H1 (cell line): ENCODE measurements at regions not wholly inside any gene's neighbourhood (a gene's known extent, or its start where the extent isn't known, plus 50 kb on each side); places are given as distances from the start of the nearest gene placed in this dataset.

Source experiments
- CTCF ChIA-PET: fragments of 300-600 bp; sonication (Branson Sonifier 250); formaldehyde crosslinking; loops from one replicate; lab custom pipeline; 2021; ENCODE audit not compliant: partially characterized antibody; lab: Charles Lee
- POLR2A ChIA-PET: fragments of 300-600 bp; sonication (Branson Sonifier 250); formaldehyde crosslinking; loops from one replicate; lab custom pipeline; 2021; ENCODE audit warnings: inconsistent platforms; ENCODE audit not compliant: partially characterized antibody; lab: Charles Lee
- DNase-seq, 2 experiments: peaks; one replicate each; pipeline versions ENCODE4 v3.0.0 to v3.0.0-alpha.2; 2010 to 2022; ENCODE audit warnings: low spot score in 2 of 2, low read depth in 1 of 2, mixed read lengths in 1 of 2
- FAIRE-seq: peaks from 2 replicates; lab custom pipeline; 2011; peaks lifted over from hg19 to GRCh38; lab: Jason Lieb, UNC
- H2AFZ ChIP-seq: 2 replicates; pipeline ENCODE4 v1.8.1; 2012; ENCODE audit warnings: low read length, inconsistent platforms
- H2AK5ac ChIP-seq: 2 replicates; pipeline ENCODE4 v1.6.1; 2013; ENCODE audit warnings: low read depth, low read length
- H2BK120ac ChIP-seq: replicated peaks from 2 replicates; pipeline ENCODE3; 2013; ENCODE audit warnings: low read depth, low read length, inconsistent platforms
- H2BK12ac ChIP-seq: 2 replicates; pipeline ENCODE4 v1.6.1; 2013; ENCODE audit warnings: low read depth, low read length
- H2BK15ac ChIP-seq: 2 replicates; pipeline ENCODE4 v1.6.1; 2013; ENCODE audit warnings: low read length
- H2BK20ac ChIP-seq: 2 replicates; pipeline ENCODE4 v1.6.1; 2013; ENCODE audit warnings: low read length
- H2BK5ac ChIP-seq: 2 replicates; pipeline ENCODE4 v1.6.1; 2013; ENCODE audit warnings: low read depth, low read length
- H3K14ac ChIP-seq: 2 replicates; pipeline ENCODE4 v1.6.1; 2013; ENCODE audit warnings: inconsistent platforms; ENCODE audit not compliant: insufficient read length
- H3K18ac ChIP-seq: 2 replicates; pipeline ENCODE4 v1.6.1; 2013; ENCODE audit warnings: low read length; ENCODE audit errors: extremely low read depth
- H3K23ac ChIP-seq: 2 replicates; pipeline ENCODE4 v1.6.1; 2013; ENCODE audit warnings: inconsistent platforms; ENCODE audit not compliant: insufficient read length
- H3K23me2 ChIP-seq: 2 replicates; pipeline ENCODE4 v1.6.1; 2013; ENCODE audit warnings: low read depth, low read length
- H3K27ac ChIP-seq: 2 replicates; pipeline ENCODE4 v1.6.1; 2011; ENCODE audit warnings: low read depth, low read length, inconsistent platforms
- H3K27me3 ChIP-seq, 4 experiments: replicated peaks in 1 of 4; 1 replicate in 1 of 4; 2 replicates in 3 of 4; pipeline versions ENCODE4 v1.6.1 to v1.8.1; 2011 to 2013; ENCODE audit warnings: low read length in 3 of 4, mild to moderate bottlenecking in 3 of 4, inconsistent platforms in 2 of 4, mixed read lengths in 2 of 4, moderate library complexity in 1 of 4; ENCODE audit not compliant: control insufficient read depth in 3 of 4, insufficient read depth in 3 of 4; ENCODE audit errors: extremely low read depth in 1 of 4
- H3K36me3 ChIP-seq, 4 experiments: 2 replicates each; pipeline versions ENCODE4 v1.6.1 to v1.8.1; 2011 to 2013; ENCODE audit warnings: mild to moderate bottlenecking in 4 of 4, low read length in 3 of 4, moderate library complexity in 2 of 4, control low read depth in 1 of 4, inconsistent platforms in 1 of 4; ENCODE audit not compliant: insufficient read depth in 4 of 4, control insufficient read depth in 2 of 4
- H3K4ac ChIP-seq: replicated peaks from 2 replicates; pipeline ENCODE3; 2013; ENCODE audit warnings: low read length, low read depth, mixed read lengths, inconsistent platforms; ENCODE audit not compliant: insufficient read length
- H3K4me1 ChIP-seq, 4 experiments: replicated peaks in 1 of 4; 1 replicate in 1 of 4; 2 replicates in 3 of 4; pipeline versions ENCODE4 v1.6.1 to v1.8.1; 2011 to 2013; ENCODE audit warnings: low read length in 3 of 4, inconsistent platforms in 2 of 4, mixed read lengths in 1 of 4; ENCODE audit not compliant: insufficient read depth in 4 of 4, control insufficient read depth in 3 of 4
- H3K4me2 ChIP-seq, 2 experiments: 2 replicates each; pipeline versions ENCODE4 v1.6.1 to v1.8.1; 2011 to 2013; ENCODE audit warnings: low read depth in 2 of 2, low read length in 2 of 2, control low read depth in 1 of 2, inconsistent platforms in 1 of 2, mild to moderate bottlenecking in 1 of 2; ENCODE audit not compliant: insufficient read depth in 1 of 2
- H3K4me3 ChIP-seq, 4 experiments: fragments of 200-600, 300-600 bp in 1 of 4; sonication (generic), shearing (Covaris generic), sonication (Bioruptor Twin) in 1 of 4; 2 replicates each; pipeline versions ENCODE4 v1.5.1 to v1.8.1; 2011 to 2016; ENCODE audit warnings: low read length in 4 of 4, low read depth in 3 of 4, control low read depth in 2 of 4, inconsistent platforms in 2 of 4, mild to moderate bottlenecking in 2 of 4, mixed read lengths in 1 of 4, moderate library complexity in 1 of 4; ENCODE audit not compliant: insufficient read depth in 2 of 4; ENCODE audit errors: extremely low read depth in 1 of 4
- H3K56ac ChIP-seq: replicated peaks from 2 replicates; pipeline ENCODE3; 2013; ENCODE audit warnings: low read depth, mild to moderate bottlenecking, mixed read lengths, low read length, inconsistent platforms; ENCODE audit not compliant: insufficient read length
- H3K79me1 ChIP-seq: 2 replicates; pipeline ENCODE4 v1.6.1; 2013; ENCODE audit warnings: low read depth, low read length, control low read depth
- H3K79me2 ChIP-seq, 2 experiments: 2 replicates each; pipeline versions ENCODE4 v1.6.1 to v1.8.1; 2012 to 2013; ENCODE audit warnings: low read length in 2 of 2, mild to moderate bottlenecking in 2 of 2, inconsistent platforms in 1 of 2; ENCODE audit not compliant: insufficient read depth in 2 of 2, control insufficient read depth in 1 of 2
- H3K9ac ChIP-seq, 4 experiments: replicated peaks in 1 of 4; 1 replicate in 1 of 4; 2 replicates in 3 of 4; pipeline versions ENCODE4 v1.6.1 to v1.8.1; 2011 to 2013; ENCODE audit warnings: low read depth in 3 of 4, low read length in 3 of 4, control low read depth in 2 of 4, mild to moderate bottlenecking in 2 of 4, moderate library complexity in 2 of 4, inconsistent platforms in 1 of 4; ENCODE audit errors: extremely low read depth in 1 of 4
- H3K9me3 ChIP-seq, 2 experiments: 2 replicates each; pipeline versions ENCODE4 v1.6.1 to v1.8.1; 2012 to 2013; ENCODE audit warnings: mild to moderate bottlenecking in 2 of 2, moderate library complexity in 2 of 2, control low read depth in 1 of 2, inconsistent platforms in 1 of 2, low read depth in 1 of 2, low read length in 1 of 2, mixed read lengths in 1 of 2; ENCODE audit not compliant: insufficient read depth in 2 of 2
- H4K20me1 ChIP-seq, 2 experiments: replicated peaks in 1 of 2; 2 replicates each; pipeline versions ENCODE3 to v1.8.1; 2011 to 2013; ENCODE audit warnings: inconsistent platforms in 2 of 2, low read length in 2 of 2, mild to moderate bottlenecking in 1 of 2; ENCODE audit not compliant: insufficient read depth in 2 of 2, control insufficient read depth in 1 of 2
- H4K5ac ChIP-seq: 2 replicates; pipeline ENCODE4 v1.6.1; 2013; ENCODE audit warnings: low read length, low read depth, mixed read lengths, inconsistent platforms; ENCODE audit not compliant: insufficient read length
- H4K8ac ChIP-seq: 2 replicates; pipeline ENCODE4 v1.8.0; 2013; ENCODE audit warnings: mild to moderate bottlenecking, moderate library complexity, low read length, inconsistent platforms; ENCODE audit not compliant: insufficient read depth; ENCODE audit errors: extremely low read depth
- H4K91ac ChIP-seq: replicated peaks from 2 replicates; pipeline ENCODE3; 2013; ENCODE audit warnings: low read length, mixed read lengths, inconsistent platforms; ENCODE audit not compliant: insufficient read length
- ASH2L ChIP-seq: fragments of 200-600, 300-600 bp; sonication (generic); IDR thresholded peaks from one replicate; pipeline ENCODE4 v1.7.1; 2017; ENCODE audit warnings: low read length
- EZH2 ChIP-seq: fragments of 200-600 bp; sonication (generic); IDR thresholded peaks from 2 replicates; pipeline ENCODE4 v1.7.1; 2012; ENCODE audit warnings: low read depth, mild to moderate bottlenecking, moderate library complexity, low read length, inconsistent platforms; ENCODE audit not compliant: severe bottlenecking
- JUND ChIP-seq: IDR thresholded peaks from 2 replicates; pipeline ENCODE4 v1.6.1; 2011; ENCODE audit warnings: mild to moderate bottlenecking, improper control_type of control experiment, low read length
- POLR2AphosphoS5 ChIP-seq: IDR thresholded peaks from 2 replicates; pipeline ENCODE4 v1.6.1; 2011; ENCODE audit warnings: low read depth, low read length
- SIN3A ChIP-seq, 2 experiments: IDR thresholded peaks in 1 of 2; conservative IDR thresholded peaks in 1 of 2; 2 replicates each; pipeline ENCODE4 v1.6.1; 2011 to 2012; ENCODE audit warnings: low read length in 2 of 2, improper control_type of control experiment in 1 of 2, low read depth in 1 of 2, mild to moderate bottlenecking in 1 of 2
- TCF12 ChIP-seq: IDR thresholded peaks from 2 replicates; pipeline ENCODE4 v1.6.1; 2011; ENCODE audit warnings: low read depth, mild to moderate bottlenecking, low read length
- WGBS, 2 experiments: shearing (Covaris generic) in 1 of 2; methylation state at CpG; one replicate each; pipeline versions ENCODE4 v1.1.6 to v1.1.7; 2013 to 2015; ENCODE audit warnings: low lambda C conversion rate in 2 of 2, mixed read lengths in 2 of 2, inconsistent platforms in 1 of 2, low coverage in 1 of 2, missing lambda C conversion rate in 1 of 2; ENCODE audit not compliant: insufficient replicate concordance in 2 of 2, insufficient coverage in 1 of 2, insufficient read length in 1 of 2; ENCODE audit errors: extremely low coverage in 1 of 2, missing lambda C conversion rate in 1 of 2; 5-methylcytosine and 5-hydroxymethylcytosine counted together

- no peak overlapping the region for H2BK12ac ChIP-seq
- WGBS, 2 experiments: 81% methylated on average over 1 of the region's 1 CpG; no CpG with 5 or more reads in 1 of the 2 experiments
- H4K91ac ChIP-seq: no peak overlapping the region
- no peak overlapping the region for H3K9ac ChIP-seq
- H3K27me3 ChIP-seq: no peaks in the 10 kb centered on the region
- ChIA-PET POLR2A (no interaction called here), CTCF (no interaction called here)
- H2BK15ac ChIP-seq: no peak overlapping the region
- H3K4me2 ChIP-seq: no peak overlapping the region
- no peak overlapping the region for H4K5ac ChIP-seq
- TF ChIP-seq JUND (no peak), EZH2 (no peak), ASH2L (no peak), TCF12 (no peak), POLR2AphosphoS5 (no peak), SIN3A (conservative IDR thresholded peaks at IDR 0.05 in 1 of 2, IDR thresholded peaks at IDR 0.05 in 1 of 2; ENCODE audit: low read depth in 1 of 2, low read length in 2 of 2) (no peak)
- H3K9me3 ChIP-seq: no peaks in the 10 kb centered on the region
- H2BK5ac ChIP-seq: no peak overlapping the region
- H3K56ac ChIP-seq: no peak overlapping the region
- no peaks in the 10 kb centered on the region for H3K79me2 ChIP-seq
- no peaks in the 10 kb centered on the region for H3K36me3 ChIP-seq
- no peak overlapping the region for H3K4ac ChIP-seq
- no peaks in the 10 kb centered on the region for H4K20me1 ChIP-seq
- H3K4me3 ChIP-seq: no peak overlapping the region
- H4K8ac ChIP-seq: no peak overlapping the region
- H3K4me1 ChIP-seq: no peaks in the 10 kb centered on the region
- FAIRE-seq (no peak), DNase-seq (no peak)
- no peak overlapping the region for H2BK120ac ChIP-seq
- no peak overlapping the region for H2AFZ ChIP-seq
- H3K14ac ChIP-seq: no peak overlapping the region
- H3K27ac ChIP-seq: no peak overlapping the region
- H2BK20ac ChIP-seq: no peak overlapping the region
- no peaks in the 10 kb centered on the region for H3K79me1 ChIP-seq
- no peak overlapping the region for H3K18ac ChIP-seq
- no peak overlapping the region for H2AK5ac ChIP-seq
- H3K23me2 ChIP-seq: no peaks in the 10 kb centered on the region; the same call in 1 of the 2 replicates
- no peak overlapping the region for H3K23ac ChIP-seq
Measured at GRCh38 chr13:66014771-66015170, 1215.4 kb downstream of the PCDH9 start.
